Astrocyte (in vitro differentiated cells and primary cell): ENCODE measurements at regions not wholly inside any gene's neighbourhood (a gene's known extent, or its start where the extent isn't known, plus 50 kb on each side); places are given as distances from the start of the nearest gene placed in this dataset.

ENCODE experiments used
- DNase-seq: peaks from one replicate; pipeline ENCODE4 v3.0.0-alpha.2; 2010; ENCODE audit warnings: low read depth
- FAIRE-seq: peaks from 2 replicates; lab custom pipeline; 2011; peaks lifted over from hg19 to GRCh38; lab: Jason Lieb, UNC
- H2AFZ ChIP-seq: 2 replicates; pipeline ENCODE4 v1.6.0; 2012; ENCODE audit warnings: low read depth, low read length, inconsistent platforms
- H3K27ac ChIP-seq: 2 replicates; pipeline ENCODE4 v1.5.1; 2011; ENCODE audit warnings: low read depth, low read length, inconsistent platforms
- H3K27me3 ChIP-seq: 2 replicates; pipeline ENCODE4 v1.6.0; 2011; ENCODE audit warnings: low read length, inconsistent platforms; ENCODE audit not compliant: insufficient read depth
- H3K36me3 ChIP-seq: 2 replicates; pipeline ENCODE4 v1.5.1; 2011; ENCODE audit warnings: low read length, inconsistent platforms; ENCODE audit not compliant: insufficient read depth
- H3K4me1 ChIP-seq: 2 replicates; pipeline ENCODE4 v1.5.1; 2011; ENCODE audit warnings: low read length, inconsistent platforms; ENCODE audit not compliant: insufficient read depth
- H3K4me2 ChIP-seq: 2 replicates; pipeline ENCODE4 v1.6.0; 2012; ENCODE audit warnings: low read length, inconsistent platforms
- H3K4me3 ChIP-seq: 2 replicates; pipeline ENCODE4 v1.5.1; 2011; ENCODE audit warnings: low read depth, mild to moderate bottlenecking, low read length, inconsistent platforms; ENCODE audit not compliant: insufficient read depth
- H3K79me2 ChIP-seq: 2 replicates; pipeline ENCODE4 v1.6.0; 2012; ENCODE audit warnings: mild to moderate bottlenecking, low read length, inconsistent platforms; ENCODE audit not compliant: insufficient read depth
- H3K9ac ChIP-seq: 2 replicates; pipeline ENCODE4 v1.6.0; 2012; ENCODE audit warnings: mild to moderate bottlenecking, low read length, inconsistent platforms
- H3K9me3 ChIP-seq: 2 replicates; pipeline ENCODE4 v1.5.1; 2012; ENCODE audit warnings: low read depth, mild to moderate bottlenecking, low read length, inconsistent platforms; ENCODE audit not compliant: insufficient read depth
- H4K20me1 ChIP-seq: 2 replicates; pipeline ENCODE4 v1.6.0; 2012; ENCODE audit warnings: low read length, inconsistent platforms; ENCODE audit not compliant: insufficient read depth
- H3K27ac Mint-ChIP-seq: one replicate; pipeline ENCODE4 v1.8.0; 2021; ENCODE audit warnings: mild to moderate bottlenecking, mixed read lengths; ENCODE audit not compliant: unreplicated experiment
- H3K27me3 Mint-ChIP-seq: one replicate; pipeline ENCODE4 v1.8.0; 2021; ENCODE audit warnings: low read depth, mixed read lengths; ENCODE audit not compliant: unreplicated experiment
- H3K36me3 Mint-ChIP-seq: one replicate; pipeline ENCODE4 v1.8.0; 2021; ENCODE audit warnings: low read depth, mixed read lengths; ENCODE audit not compliant: unreplicated experiment
- H3K4me1 Mint-ChIP-seq: one replicate; pipeline ENCODE4 v1.8.0; 2021; ENCODE audit warnings: low read depth, mixed read lengths; ENCODE audit not compliant: unreplicated experiment
- H3K4me3 Mint-ChIP-seq: one replicate; pipeline ENCODE4 v1.8.0; 2021; ENCODE audit warnings: mild to moderate bottlenecking, moderate library complexity, mixed read lengths; ENCODE audit not compliant: unreplicated experiment
- H3K9me3 Mint-ChIP-seq: one replicate; pipeline ENCODE4 v1.8.0; 2021; ENCODE audit warnings: mild to moderate bottlenecking, mixed read lengths; ENCODE audit not compliant: unreplicated experiment
- CTCF ChIP-seq: IDR thresholded peaks from 2 replicates; pipeline ENCODE4 v1.5.1; 2011; ENCODE audit warnings: low read depth, mild to moderate bottlenecking, inconsistent platforms, low read length, moderate library complexity; ENCODE audit not compliant: insufficient read depth
- EZH2 ChIP-seq: IDR thresholded peaks from 2 replicates; pipeline ENCODE4 v1.6.1; 2012; ENCODE audit warnings: mild to moderate bottlenecking, low read length, inconsistent platforms; ENCODE audit not compliant: insufficient read depth

- no peak for FAIRE-seq
- no peaks in the 10 kb centered on the region for H3K27me3 Mint-ChIP-seq
- H3K27ac Mint-ChIP-seq: no peak overlapping the region
- TF ChIP-seq CTCF: no peak
- no peak for TF ChIP-seq EZH2
- no peaks in the 10 kb centered on the region for H4K20me1 ChIP-seq
- no peak overlapping the region for H3K9ac ChIP-seq
- no peak overlapping the region for H3K4me3 ChIP-seq
- H3K9me3 ChIP-seq: no peaks in the 10 kb centered on the region
- H3K36me3 Mint-ChIP-seq: no peaks in the 10 kb centered on the region
- peaks cover 2% of the 10 kb centered on the region for H3K9me3 Mint-ChIP-seq
- no peaks in the 10 kb centered on the region for H3K4me1 Mint-ChIP-seq
- H3K36me3 ChIP-seq: no peaks in the 10 kb centered on the region
- DNase-seq: no peak
- no peaks in the 10 kb centered on the region for H3K4me1 ChIP-seq
- H3K4me3 Mint-ChIP-seq: no peak overlapping the region
- no peak overlapping the region for H2AFZ ChIP-seq
- no peak overlapping the region for H3K4me2 ChIP-seq
- no peaks in the 10 kb centered on the region for H3K79me2 ChIP-seq
- H3K27ac ChIP-seq: no peak overlapping the region
- H3K27me3 ChIP-seq: no peaks in the 10 kb centered on the region
Observed at GRCh38 chr4:57632564-57632963, 522.4 kb upstream of the IGFBP7 start.

DNA sequence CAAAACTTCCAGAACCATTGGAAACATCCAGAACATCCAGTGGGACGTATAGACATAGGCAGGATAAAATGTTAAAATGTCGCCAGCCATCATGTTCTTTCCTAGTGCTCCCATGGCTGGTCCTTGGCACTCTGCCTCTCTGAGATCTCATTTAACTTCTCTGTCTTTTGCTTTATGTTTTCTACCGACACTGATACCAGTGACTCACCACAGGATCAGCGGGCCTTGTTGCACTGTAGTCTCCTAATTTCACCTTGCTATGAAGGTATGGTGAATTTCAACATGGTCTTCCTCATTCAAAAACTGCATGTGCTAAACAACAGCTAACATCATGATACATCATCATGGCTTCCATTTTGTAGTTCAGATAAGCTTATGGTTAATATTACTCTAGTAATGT lies 521.0 kb upstream of the IGFBP7 start:
- no peak overlapping the region for H3K4me2 ChIP-seq
- H3K4me3 Mint-ChIP-seq: no peak overlapping the region
- no peaks in the 10 kb centered on the region for H3K4me1 Mint-ChIP-seq
- no peak for TF ChIP-seq CTCF
- no peak for TF ChIP-seq EZH2
- DNase-seq: no peak
- H3K79me2 ChIP-seq: no peaks in the 10 kb centered on the region
- peaks cover 2% of the 10 kb centered on the region for H3K9me3 Mint-ChIP-seq
- no peaks in the 10 kb centered on the region for H4K20me1 ChIP-seq
- no peak overlapping the region for H2AFZ ChIP-seq
- no peak overlapping the region for H3K4me3 ChIP-seq
- FAIRE-seq: no peak
- no peak overlapping the region for H3K27ac ChIP-seq
- H3K27me3 Mint-ChIP-seq: no peaks in the 10 kb centered on the region
- H3K4me1 ChIP-seq: no peaks in the 10 kb centered on the region
- H3K36me3 Mint-ChIP-seq: no peaks in the 10 kb centered on the region
- H3K36me3 ChIP-seq: no peaks in the 10 kb centered on the region
- no peaks in the 10 kb centered on the region for H3K9me3 ChIP-seq
- H3K9ac ChIP-seq: no peak overlapping the region
- no peak overlapping the region for H3K27ac Mint-ChIP-seq
- no peaks in the 10 kb centered on the region for H3K27me3 ChIP-seq

DNA sequence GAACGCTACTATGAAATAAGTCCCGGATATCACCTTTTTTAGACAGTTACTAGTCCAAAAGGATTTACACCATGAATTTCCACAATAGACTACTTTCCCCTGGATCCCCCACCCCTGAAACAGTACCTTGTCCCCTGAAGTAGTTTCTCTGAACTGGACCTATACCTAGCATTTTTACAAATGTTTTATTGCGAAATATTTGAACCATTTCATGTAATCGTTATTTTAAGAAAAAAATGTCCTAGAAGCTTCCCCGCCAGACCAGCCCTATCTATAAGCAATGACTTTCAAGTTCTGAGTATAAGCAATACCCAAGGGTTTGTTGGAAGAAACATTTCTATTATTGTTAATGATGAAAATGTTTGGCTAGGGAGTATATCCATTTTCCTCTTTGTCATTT lies 517.8 kb upstream of the IGFBP7 start:
- FAIRE-seq: no peak
- H3K4me1 ChIP-seq: no peaks in the 10 kb centered on the region

More for the DNA sequence above, 517.8 kb upstream of the IGFBP7 start:
- DNase-seq: no peak
- H3K27me3 ChIP-seq: no peaks in the 10 kb centered on the region
- Mint-ChIP-seq H3K36me3 (no peaks in the 10 kb centered on the region), H3K27ac (no peak overlapping the region), H3K9me3 (peaks cover 15% of the 10 kb centered on the region), H3K4me3 (no peak overlapping the region), H3K4me1 (no peaks in the 10 kb centered on the region), H3K27me3 (no peaks in the 10 kb centered on the region)
- H3K27ac ChIP-seq: no peak overlapping the region
- H3K9me3 ChIP-seq: no peaks in the 10 kb centered on the region
- no peaks in the 10 kb centered on the region for H3K36me3 ChIP-seq
- H2AFZ ChIP-seq: no peak overlapping the region
- H3K79me2 ChIP-seq: no peaks in the 10 kb centered on the region
- H3K4me3 ChIP-seq: no peak overlapping the region
- H3K4me2 ChIP-seq: no peak overlapping the region
- no peak overlapping the region for H3K9ac ChIP-seq
- H4K20me1 ChIP-seq: no peaks in the 10 kb centered on the region
- TF ChIP-seq EZH2 (no peak), CTCF (no peak)
